ENCODE measurements at regions not wholly inside any gene's neighbourhood (a gene's known extent, or its start where the extent isn't known, plus 50 kb on each side); places are given as distances from the start of the nearest gene placed in this dataset.

DNA sequence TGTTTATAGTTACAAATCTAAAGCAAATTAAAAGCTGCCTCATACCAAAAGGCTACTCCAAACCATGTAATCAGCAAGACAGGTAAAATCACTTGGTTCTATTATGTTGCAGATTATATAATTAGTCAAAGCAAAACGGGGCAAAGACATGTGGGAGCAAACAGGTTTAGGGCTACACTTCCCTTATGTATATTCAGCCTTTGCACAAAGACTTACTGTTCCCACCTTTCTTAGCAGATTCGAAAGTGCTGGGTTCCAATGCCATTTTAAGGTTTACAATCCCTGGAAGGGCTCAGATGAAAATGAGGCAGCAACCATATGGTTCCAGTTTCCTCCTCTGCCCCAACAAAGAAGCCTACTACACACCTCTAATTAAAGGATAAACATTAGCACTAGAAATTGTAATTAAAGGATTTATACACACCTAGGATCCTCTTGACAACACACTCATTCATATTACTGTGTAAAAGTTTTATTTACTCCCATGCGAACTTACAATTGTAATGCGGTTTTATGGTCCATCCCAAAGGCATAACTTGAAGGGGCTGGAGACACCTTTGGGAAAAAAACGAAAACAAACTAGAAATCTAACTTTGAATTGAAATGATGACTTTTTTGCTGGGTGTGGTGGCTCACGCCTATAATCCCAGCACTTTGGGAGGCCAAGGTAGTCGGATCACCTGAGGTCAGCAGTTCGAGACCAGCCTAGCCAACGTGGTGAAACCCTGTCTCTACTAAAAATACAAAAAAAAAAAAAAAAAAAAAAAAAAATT lies 117.3 kb upstream of the PKN2 start:
- ChIA-PET POLR2A (ENCODE audit: low non-redundant PET) (no interaction called here), CTCF (interaction anchor here (0.6 to 0.7 kb wide), 2 partner anchors 974 to 1061 kb away, joined by 3 to 4 read pairs; no protein-coding TSS in a partner anchor)
- intact Hi-C loops (cut with micrococcal nuclease; ENCODE audit: unreplicated experiment), result no loop called here
- BruUV-seq (replicated peaks), result no TSS peak
- Histone ChIP-seq H3K27me3 (replicated peaks; ENCODE audit: insufficient read depth, low read depth, low read length, poor library complexity) (peaks cover 4% of the 10 kb centered on the region), H3K27ac (ENCODE audit: low read depth, low read length, poor library complexity, severe bottlenecking) (no peak overlapping the region), H3K9me3 (ENCODE audit: low read depth, low read length, poor library complexity, severe bottlenecking) (no peaks in the 10 kb centered on the region), H3K36me3 (ENCODE audit: insufficient read depth, low read length, poor library complexity, severe bottlenecking) (no peaks in the 10 kb centered on the region), H3K4me1 (ENCODE audit: insufficient read depth, low read length, poor library complexity, severe bottlenecking) (no peaks in the 10 kb centered on the region), H3K4me3 (ENCODE audit: low read depth, low read length, poor library complexity, severe bottlenecking) (no peak overlapping the region)
- TF ChIP-seq EZH2 (IDR thresholded peaks at IDR 0.05; ENCODE audit: borderline replicate concordance, low read depth, low read length, poor library complexity, severe bottlenecking) (no peak), CTCF (conservative IDR thresholded peaks at IDR 0.05; ENCODE audit: low read depth, low read length) (no peak)
- no peak for DNase-seq (ENCODE audit: low spot score)

DNA sequence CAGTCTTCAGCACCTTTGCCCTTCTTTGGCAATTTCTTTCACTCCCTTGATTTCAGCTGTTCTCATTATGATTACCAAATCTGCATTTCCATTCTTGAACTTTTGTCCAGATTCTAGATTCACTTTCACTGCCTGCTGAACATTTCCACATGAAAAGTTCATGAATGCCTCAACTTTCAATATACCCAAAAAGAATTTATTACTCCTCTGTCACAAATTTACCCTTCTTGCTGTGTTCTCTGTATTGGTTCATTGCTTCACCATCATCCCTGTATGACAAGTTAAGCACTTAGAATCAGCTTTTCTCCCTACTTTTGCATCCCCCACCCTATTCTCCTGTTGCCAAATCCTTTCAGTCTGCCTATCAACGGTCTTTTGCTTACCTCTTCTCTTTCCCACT lies 112.6 kb upstream of the PKN2 start:
- intact Hi-C loops (cut with micrococcal nuclease; ENCODE audit: unreplicated experiment), result no loop called here
- H3K27me3 ChIP-seq (replicated peaks; ENCODE audit: insufficient read depth, low read depth, low read length, poor library complexity), result no peaks in the 10 kb centered on the region
- no peak overlapping the region for H3K4me3 ChIP-seq (ENCODE audit: low read depth, low read length, poor library complexity, severe bottlenecking)
- H3K9me3 ChIP-seq (ENCODE audit: low read depth, low read length, poor library complexity, severe bottlenecking), result no peaks in the 10 kb centered on the region
- TF ChIP-seq CTCF (conservative IDR thresholded peaks at IDR 0.05; ENCODE audit: low read depth, low read length), result no peak
- no peak for TF ChIP-seq EZH2 (IDR thresholded peaks at IDR 0.05; ENCODE audit: borderline replicate concordance, low read depth, low read length, poor library complexity, severe bottlenecking)
- no peak overlapping the region for H3K27ac ChIP-seq (ENCODE audit: low read depth, low read length, poor library complexity, severe bottlenecking)
- DNase-seq (ENCODE audit: low spot score), result no peak
- H3K36me3 ChIP-seq (ENCODE audit: insufficient read depth, low read length, poor library complexity, severe bottlenecking), result no peaks in the 10 kb centered on the region
- no peaks in the 10 kb centered on the region for H3K4me1 ChIP-seq (ENCODE audit: insufficient read depth, low read length, poor library complexity, severe bottlenecking)
- no TSS peak for BruUV-seq (replicated peaks)
- ChIA-PET POLR2A (ENCODE audit: low non-redundant PET) (no interaction called here), CTCF (no interaction called here)

GRCh38 chr1:88579598-88579997 lies 104.5 kb upstream of the PKN2 start:
- H3K36me3 ChIP-seq (ENCODE audit: insufficient read depth, low read length, poor library complexity, severe bottlenecking), result no peaks in the 10 kb centered on the region
- H3K4me3 ChIP-seq (ENCODE audit: low read depth, low read length, poor library complexity, severe bottlenecking), result no peak overlapping the region
- H3K4me1 ChIP-seq (ENCODE audit: insufficient read depth, low read length, poor library complexity, severe bottlenecking), result no peaks in the 10 kb centered on the region
- H3K27ac ChIP-seq (ENCODE audit: low read depth, low read length, poor library complexity, severe bottlenecking), result no peak overlapping the region
- no TSS peak for BruUV-seq (replicated peaks)
- ChIA-PET CTCF (no interaction called here), POLR2A (ENCODE audit: low non-redundant PET) (no interaction called here)
- TF ChIP-seq CTCF (conservative IDR thresholded peaks at IDR 0.05; ENCODE audit: low read depth, low read length) (no peak), EZH2 (IDR thresholded peaks at IDR 0.05; ENCODE audit: borderline replicate concordance, low read depth, low read length, poor library complexity, severe bottlenecking) (no peak)
- H3K27me3 ChIP-seq (replicated peaks; ENCODE audit: insufficient read depth, low read depth, low read length, poor library complexity), result no peaks in the 10 kb centered on the region
- intact Hi-C loops (cut with micrococcal nuclease; ENCODE audit: unreplicated experiment), result no loop called here
- DNase-seq (ENCODE audit: low spot score), result no peak
- H3K9me3 ChIP-seq (ENCODE audit: low read depth, low read length, poor library complexity, severe bottlenecking), result no peaks in the 10 kb centered on the region

Data from A673 (cell line).